ENCODE measurements at regions not wholly inside any gene's neighbourhood (a gene's known extent, or its start where the extent isn't known, plus 50 kb on each side); places are given as distances from the start of the nearest gene placed in this dataset.

GRCh38 chr4:14336656-14337055, 665.6 kb upstream of the CPEB2 start:
- no peak for TF ChIP-seq CTCF (IDR thresholded peaks at IDR 0.05; ENCODE audit: low read depth, low read length, missing control alignments)
- no peak for DNase-seq (ENCODE audit: low read depth)
- no peak overlapping the region for H3K4me3 ChIP-seq (ENCODE audit: low read depth, low read length)

- TF ChIP-seq CTCF (IDR thresholded peaks at IDR 0.05; ENCODE audit: low read depth, low read length, missing control alignments), result no peak
- no peak for DNase-seq (ENCODE audit: low read depth)
- no peak overlapping the region for H3K4me3 ChIP-seq (ENCODE audit: low read depth, low read length)
Observed at GRCh38 chr4:14337892-14338584, 664.2 kb upstream of the CPEB2 start.

GRCh38 chr4:14338585-14339265, 663.6 kb upstream of the CPEB2 start:
- no peak overlapping the region for H3K4me3 ChIP-seq (ENCODE audit: low read depth, low read length)
- DNase-seq (ENCODE audit: low read depth), result no peak
- no peak for TF ChIP-seq CTCF (IDR thresholded peaks at IDR 0.05; ENCODE audit: low read depth, low read length, missing control alignments)

GRCh38 chr4:14339715-14340114, 662.6 kb upstream of the CPEB2 start:
- no peak overlapping the region for H3K4me3 ChIP-seq (ENCODE audit: low read depth, low read length)
- no peak for DNase-seq (ENCODE audit: low read depth)
- no peak for TF ChIP-seq CTCF (IDR thresholded peaks at IDR 0.05; ENCODE audit: low read depth, low read length, missing control alignments)

GRCh38 chr4:14340321-14340720, 662.0 kb upstream of the CPEB2 start:
- TF ChIP-seq CTCF (IDR thresholded peaks at IDR 0.05; ENCODE audit: low read depth, low read length, missing control alignments), result no peak
- no peak overlapping the region for H3K4me3 ChIP-seq (ENCODE audit: low read depth, low read length)
- no peak for DNase-seq (ENCODE audit: low read depth)

- no peak for DNase-seq (ENCODE audit: low read depth)
- TF ChIP-seq CTCF (IDR thresholded peaks at IDR 0.05; ENCODE audit: low read depth, low read length, missing control alignments), result no peak
- H3K4me3 ChIP-seq (ENCODE audit: low read depth, low read length), result no peak overlapping the region
Observed at GRCh38 chr4:14343961-14344360, 658.3 kb upstream of the CPEB2 start.

- DNase-seq (ENCODE audit: low read depth), result no peak
- no peak for TF ChIP-seq CTCF (IDR thresholded peaks at IDR 0.05; ENCODE audit: low read depth, low read length, missing control alignments)
- no peak overlapping the region for H3K4me3 ChIP-seq (ENCODE audit: low read depth, low read length)
Observed at GRCh38 chr4:14345356-14345775, 656.9 kb upstream of the CPEB2 start.

Measured in GM12864 (cell line).